ENCODE measurements at regions not wholly inside any gene's neighbourhood (a gene's known extent, or its start where the extent isn't known, plus 50 kb on each side); places are given as distances from the start of the nearest gene placed in this dataset.

- Histone ChIP-seq H3K27me3 (ENCODE audit: insufficient read depth, low read length) (no peaks in the 10 kb centered on the region), H3K79me2 (ENCODE audit: insufficient read depth, low read length) (no peaks in the 10 kb centered on the region), H3K9me3 (ENCODE audit: low read depth, low read length) (peaks cover 2% of the 10 kb centered on the region), H3K4me3 (ENCODE audit: insufficient read depth, low read length) (no peak overlapping the region), H3K27ac (ENCODE audit: low read depth, low read length) (no peak overlapping the region), H3K4me2 (ENCODE audit: insufficient read depth, low read length) (peak overlapping the region; percentile 29), H3K4me1 (ENCODE audit: insufficient read depth, low read length) (peaks cover 47% of the 10 kb centered on the region), H3K36me3 (ENCODE audit: insufficient read depth, low read length) (no peaks in the 10 kb centered on the region), H2AFZ (ENCODE audit: low read length) (peak overlapping the region; percentile 27), H4K20me1 (ENCODE audit: insufficient read depth, low read length) (no peaks in the 10 kb centered on the region)
- DNase-seq (ENCODE audit: insufficient read length, low spot score, missing footprints), result no peak
- TF ChIP-seq, protein P1, sequence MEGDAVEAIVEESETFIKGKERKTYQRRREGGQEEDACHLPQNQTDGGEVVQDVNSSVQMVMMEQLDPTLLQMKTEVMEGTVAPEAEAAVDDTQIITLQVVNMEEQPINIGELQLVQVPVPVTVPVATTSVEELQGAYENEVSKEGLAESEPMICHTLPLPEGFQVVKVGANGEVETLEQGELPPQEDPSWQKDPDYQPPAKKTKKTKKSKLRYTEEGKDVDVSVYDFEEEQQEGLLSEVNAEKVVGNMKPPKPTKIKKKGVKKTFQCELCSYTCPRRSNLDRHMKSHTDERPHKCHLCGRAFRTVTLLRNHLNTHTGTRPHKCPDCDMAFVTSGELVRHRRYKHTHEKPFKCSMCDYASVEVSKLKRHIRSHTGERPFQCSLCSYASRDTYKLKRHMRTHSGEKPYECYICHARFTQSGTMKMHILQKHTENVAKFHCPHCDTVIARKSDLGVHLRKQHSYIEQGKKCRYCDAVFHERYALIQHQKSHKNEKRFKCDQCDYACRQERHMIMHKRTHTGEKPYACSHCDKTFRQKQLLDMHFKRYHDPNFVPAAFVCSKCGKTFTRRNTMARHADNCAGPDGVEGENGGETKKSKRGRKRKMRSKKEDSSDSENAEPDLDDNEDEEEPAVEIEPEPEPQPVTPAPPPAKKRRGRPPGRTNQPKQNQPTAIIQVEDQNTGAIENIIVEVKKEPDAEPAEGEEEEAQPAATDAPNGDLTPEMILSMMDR (IDR thresholded peaks at IDR 0.05; ENCODE audit: extremely low read depth, low read depth, low read length), result no peak
These were observed 397.8 kb downstream of the GADD45G start for GRCh38 chr9:90002397-90003271.

DNA sequence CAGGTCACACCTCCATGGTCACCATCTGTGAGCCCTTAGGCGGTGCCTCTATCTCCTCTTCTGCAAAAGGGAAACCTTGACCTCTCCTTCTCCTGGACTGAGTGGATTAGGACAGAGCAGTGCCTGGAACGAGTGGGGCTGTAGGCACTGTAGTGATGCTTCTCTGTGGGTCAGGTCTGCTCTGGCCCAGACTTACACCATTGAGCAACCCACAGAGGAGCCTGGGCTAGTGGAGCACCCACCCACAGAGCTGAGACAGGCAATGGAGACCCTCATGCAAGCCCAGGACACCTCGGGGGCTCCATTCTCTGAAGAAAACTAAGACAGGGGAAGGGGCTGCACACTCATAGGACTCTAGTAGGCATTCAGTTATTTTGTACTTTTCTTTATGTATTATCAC, 400.6 kb downstream of the GADD45G start:
- DNase-seq (ENCODE audit: insufficient read length, low spot score, missing footprints), result no peak
- TF ChIP-seq, protein P1 (IDR thresholded peaks at IDR 0.05; ENCODE audit: extremely low read depth, low read depth, low read length), result no peak
- Histone ChIP-seq H3K27ac (ENCODE audit: low read depth, low read length) (no peak overlapping the region), H3K4me2 (ENCODE audit: insufficient read depth, low read length) (no peak overlapping the region), H3K9me3 (ENCODE audit: low read depth, low read length) (peaks cover 2% of the 10 kb centered on the region), H3K36me3 (ENCODE audit: insufficient read depth, low read length) (no peaks in the 10 kb centered on the region), H3K79me2 (ENCODE audit: insufficient read depth, low read length) (no peaks in the 10 kb centered on the region), H3K4me3 (ENCODE audit: insufficient read depth, low read length) (no peak overlapping the region), H3K27me3 (ENCODE audit: insufficient read depth, low read length) (no peaks in the 10 kb centered on the region), H3K4me1 (ENCODE audit: insufficient read depth, low read length) (peaks cover 40% of the 10 kb centered on the region), H4K20me1 (ENCODE audit: insufficient read depth, low read length) (no peaks in the 10 kb centered on the region), H2AFZ (ENCODE audit: low read length) (no peak overlapping the region)

DNA sequence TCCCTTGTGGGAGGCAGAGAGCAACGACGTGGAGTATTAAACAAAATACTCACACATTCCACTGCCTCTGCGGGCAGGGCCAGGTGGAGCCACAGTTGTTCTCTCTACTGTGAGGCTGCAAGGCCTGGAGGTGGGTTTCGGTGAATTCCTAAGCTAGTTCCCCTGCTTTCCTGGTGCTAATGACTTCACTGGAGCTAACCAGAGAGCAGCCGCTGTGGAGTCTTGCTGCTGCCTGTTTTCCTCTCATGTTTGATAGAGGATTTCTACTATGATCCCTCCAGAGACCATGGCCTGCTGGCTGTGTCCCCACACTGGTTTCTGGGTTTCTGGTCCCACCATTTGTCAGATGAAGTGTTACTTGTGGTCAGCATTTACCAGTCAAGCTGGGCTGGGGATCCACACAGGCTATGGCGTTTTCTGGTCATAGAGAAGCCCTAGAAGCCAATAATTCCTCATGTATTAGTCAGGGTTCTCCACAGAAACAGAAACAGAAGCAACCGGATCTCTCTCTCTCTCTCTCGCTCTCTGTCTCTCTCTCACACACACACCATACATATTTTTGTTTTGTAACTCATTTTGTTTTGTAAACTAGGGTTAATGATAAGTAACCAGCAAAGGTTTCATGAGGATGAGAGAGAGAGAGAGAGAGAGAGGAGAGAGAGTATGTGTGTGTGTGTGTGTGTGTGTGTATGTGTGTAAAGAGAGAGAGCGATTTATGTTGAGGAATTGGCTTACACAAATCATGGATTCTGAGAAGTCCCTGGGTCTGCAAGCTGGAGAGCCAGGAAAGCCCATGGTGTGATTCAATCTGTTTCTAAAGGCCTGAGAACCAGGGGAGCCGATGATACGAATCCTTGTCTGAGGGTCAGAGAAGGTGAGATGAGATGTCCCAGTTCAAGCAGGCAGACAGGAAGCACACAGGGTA, 403.0 kb downstream of the GADD45G start:
- Histone ChIP-seq H3K9me3 (ENCODE audit: low read depth, low read length) (peaks cover 2% of the 10 kb centered on the region), H3K4me1 (ENCODE audit: insufficient read depth, low read length) (peaks cover 26% of the 10 kb centered on the region), H3K36me3 (ENCODE audit: insufficient read depth, low read length) (no peaks in the 10 kb centered on the region), H3K27ac (ENCODE audit: low read depth, low read length) (peak overlapping the region; percentile 93), H3K4me3 (ENCODE audit: insufficient read depth, low read length) (peak overlapping the region; percentile 53), H2AFZ (ENCODE audit: low read length) (peak overlapping the region; percentile 99), H3K27me3 (ENCODE audit: insufficient read depth, low read length) (no peaks in the 10 kb centered on the region), H3K79me2 (ENCODE audit: insufficient read depth, low read length) (no peaks in the 10 kb centered on the region), H3K4me2 (ENCODE audit: insufficient read depth, low read length) (peak overlapping the region; percentile 79), H4K20me1 (ENCODE audit: insufficient read depth, low read length) (no peaks in the 10 kb centered on the region)
- TF ChIP-seq, protein P1 (IDR thresholded peaks at IDR 0.05; ENCODE audit: extremely low read depth, low read depth, low read length), result no peak
- peak; percentile 83 for DNase-seq (ENCODE audit: insufficient read length, low spot score, missing footprints)
